Esophagus muscularis mucosa (tissue), 4 donors: ENCODE measurements at regions not wholly inside any gene's neighbourhood (a gene's known extent, or its start where the extent isn't known, plus 50 kb on each side); places are given as distances from the start of the nearest gene placed in this dataset.

Experiments
- CTCF ChIP-seq, 3 experiments: fragments of 200-600 bp in 2 of 3; fragments of 450-650 bp in 1 of 3; sonication (generic) in 2 of 3; IDR thresholded peaks; one replicate each; pipeline ENCODE4 v1.5.1; 2017 to 2019; ENCODE audit warnings: antibody characterized with exemption in 3 of 3, mild to moderate bottlenecking in 2 of 3, moderate library complexity in 1 of 3
- EP300 ChIP-seq: sonication (generic); formaldehyde crosslinking; IDR thresholded peaks from one replicate; pipeline ENCODE4 v1.6.1; 2017; ENCODE audit warnings: antibody characterized with exemption
- POLR2AphosphoS5 ChIP-seq, 2 donors: sonication (generic); formaldehyde crosslinking; IDR thresholded peaks; one replicate each; pipeline ENCODE4 v1.6.1; 2017; ENCODE audit warnings: antibody characterized with exemption in 2 of 2

- no peak for TF ChIP-seq CTCF (IDR thresholded peaks at IDR 0.05)
- TF ChIP-seq POLR2AphosphoS5 (IDR thresholded peaks at IDR 0.05): no peak
- TF ChIP-seq EP300: no peak
Measured at GRCh38 chr13:82221621-82222020, 1660.7 kb downstream of the SLITRK1 start.
